Dendritic cell treated with granulocyte-macrophage colony-stimulating factor and Interleukin-4, amounts not matched to agents 40 ng/mL and 50 ng/mL, for 4 days (primary cell): ENCODE measurements at regions not wholly inside any gene's neighbourhood (a gene's known extent, or its start where the extent isn't known, plus 50 kb on each side); places are given as distances from the start of the nearest gene placed in this dataset.
"Not testable (repeated sequence)": the region's sequence is repeated elsewhere in the genome, so short reads cannot be mapped to it uniquely, and the experiment has no call there.

ENCODE experiments used
- H3K27ac Mint-ChIP-seq: one replicate; pipeline ENCODE4 v1.8.0; 2022; ENCODE audit warnings: mild to moderate bottlenecking, mixed read lengths
- H3K27me3 Mint-ChIP-seq: one replicate; pipeline ENCODE4 v1.8.0; 2022; ENCODE audit warnings: mild to moderate bottlenecking, mixed read lengths
- H3K36me3 Mint-ChIP-seq: one replicate; pipeline ENCODE4 v1.8.0; 2022; ENCODE audit warnings: low read depth, mixed read lengths
- H3K4me1 Mint-ChIP-seq: one replicate; pipeline ENCODE4 v1.8.0; 2022; ENCODE audit warnings: low read depth, mixed read lengths
- H3K4me3 Mint-ChIP-seq: one replicate; pipeline ENCODE4 v1.8.0; 2022; ENCODE audit warnings: mild to moderate bottlenecking, moderate library complexity, mixed read lengths
- H3K9me3 Mint-ChIP-seq: one replicate; pipeline ENCODE4 v1.8.0; 2022; ENCODE audit warnings: mixed read lengths
- intact Hi-C: fragments of 100-400 bp; cut with micrococcal nuclease; formaldehyde crosslinking; loops from one replicate; pipeline ENCODE4 v1.15.0; 2022

GRCh38 chr2:147420947-147421675, 423.7 kb upstream of the ACVR2A start:
- H3K27me3 Mint-ChIP-seq: peaks cover 2% of the 10 kb centered on the region
- H3K4me1 Mint-ChIP-seq: peaks cover 19% of the 10 kb centered on the region
- H3K4me3 Mint-ChIP-seq: no peak overlapping the region
- intact Hi-C loops: loop anchor here (10.0 kb wide), 1 partner anchor 214 kb away; no protein-coding TSS in a partner anchor
- no peak overlapping the region for H3K27ac Mint-ChIP-seq
- H3K9me3 Mint-ChIP-seq: no peaks in the 10 kb centered on the region
- no peaks in the 10 kb centered on the region for H3K36me3 Mint-ChIP-seq

GRCh38 chr2:147420517-147420916, 424.3 kb upstream of the ACVR2A start:
- Mint-ChIP-seq H3K36me3 (no peaks in the 10 kb centered on the region), H3K4me1 (peaks cover 15% of the 10 kb centered on the region), H3K4me3 (no peak overlapping the region), H3K27ac (no peak overlapping the region), H3K9me3 (no peaks in the 10 kb centered on the region), H3K27me3 (peaks cover 2% of the 10 kb centered on the region)
- intact Hi-C loops: loop anchor here (10.0 kb wide), 1 partner anchor 214 kb away; no protein-coding TSS in a partner anchor

DNA sequence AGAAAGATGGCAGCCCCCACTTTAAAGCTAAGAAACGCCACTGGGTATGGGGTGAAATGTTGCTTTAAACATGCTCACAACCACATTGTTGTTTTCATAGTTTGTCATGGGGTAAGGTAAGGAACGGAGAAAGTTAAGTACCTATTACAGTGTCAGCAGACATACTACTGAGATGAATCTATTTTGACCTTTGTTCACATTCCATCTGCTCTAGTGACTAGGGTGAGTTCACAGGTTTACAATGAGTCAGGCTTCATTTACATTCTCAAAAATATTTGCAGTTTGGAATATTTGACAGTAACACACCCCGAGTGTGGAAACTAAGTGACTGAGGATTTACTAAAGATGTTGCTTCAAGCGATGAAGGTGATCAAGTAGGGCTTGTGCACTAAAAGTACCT, 428.7 kb upstream of the ACVR2A start:
- intact Hi-C loops: no loop called here
- no peaks in the 10 kb centered on the region for H3K9me3 Mint-ChIP-seq

DNA sequence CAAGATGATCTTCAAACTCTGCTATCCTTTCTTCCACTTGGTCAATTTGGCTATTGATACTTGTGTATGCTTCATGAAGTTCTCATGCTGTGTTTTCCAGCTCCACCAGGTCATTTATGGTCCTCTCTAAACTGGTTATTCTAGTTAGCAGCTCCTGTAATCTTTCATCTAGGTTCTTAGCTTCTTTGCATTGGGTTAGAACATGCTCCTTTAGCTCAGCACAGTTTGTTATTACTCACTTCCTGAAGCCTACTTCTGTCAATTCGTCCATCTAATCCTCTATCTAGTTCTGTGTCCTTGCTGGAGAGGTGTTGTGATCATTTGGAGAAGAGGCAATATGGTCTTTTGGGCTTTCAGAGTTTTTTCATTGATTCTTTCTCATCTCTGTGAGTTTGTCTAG, 430.2 kb upstream of the ACVR2A start:
- H3K9me3 Mint-ChIP-seq, H3K27me3 Mint-ChIP-seq, intact Hi-C loops, H3K4me1 Mint-ChIP-seq, H3K36me3 Mint-ChIP-seq, H3K27ac Mint-ChIP-seq, H3K4me3 Mint-ChIP-seq: not testable (repeated sequence)

More for the DNA sequence above, 428.7 kb upstream of the ACVR2A start:
- H3K36me3 Mint-ChIP-seq: no peaks in the 10 kb centered on the region
- no peak overlapping the region for H3K4me3 Mint-ChIP-seq
- no peaks in the 10 kb centered on the region for H3K4me1 Mint-ChIP-seq
- peaks cover 2% of the 10 kb centered on the region for H3K27me3 Mint-ChIP-seq
- no peak overlapping the region for H3K27ac Mint-ChIP-seq

- no peaks in the 10 kb centered on the region for H3K4me1 Mint-ChIP-seq
- no peaks in the 10 kb centered on the region for H3K27me3 Mint-ChIP-seq
- H3K4me3 Mint-ChIP-seq: no peak overlapping the region
- no peaks in the 10 kb centered on the region for H3K36me3 Mint-ChIP-seq
- intact Hi-C loops: no loop called here
- H3K27ac Mint-ChIP-seq: no peak overlapping the region
- H3K9me3 Mint-ChIP-seq: no peaks in the 10 kb centered on the region
Observed at GRCh38 chr2:147408357-147408756, 436.5 kb upstream of the ACVR2A start.

DNA sequence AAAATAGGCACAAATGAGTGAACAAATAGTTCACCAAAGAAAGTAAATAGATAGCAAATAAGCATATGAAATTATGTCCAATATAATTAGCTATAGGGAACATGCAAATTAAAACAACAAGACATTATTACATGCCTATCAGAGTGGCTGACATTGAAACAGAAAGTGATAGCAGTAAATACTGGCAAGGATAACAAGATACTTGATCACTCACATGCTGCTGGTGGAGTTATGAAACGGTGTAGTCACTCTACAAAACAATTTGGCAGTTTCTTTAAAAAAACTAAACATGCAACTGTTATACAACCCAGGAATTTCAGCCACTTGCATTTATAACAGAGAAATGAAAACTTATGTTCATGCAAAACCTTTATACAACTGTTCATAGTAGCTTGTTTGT, 439.2 kb upstream of the ACVR2A start:
- no peak overlapping the region for H3K27ac Mint-ChIP-seq
- no peaks in the 10 kb centered on the region for H3K9me3 Mint-ChIP-seq

GRCh38 chr2:147398996-147399395, 445.8 kb upstream of the ACVR2A start:
- Mint-ChIP-seq H3K36me3 (no peaks in the 10 kb centered on the region), H3K4me3 (no peak overlapping the region)
- intact Hi-C loops: no loop called here

More for the DNA sequence above, 439.2 kb upstream of the ACVR2A start:
- Mint-ChIP-seq H3K4me1 (no peaks in the 10 kb centered on the region), H3K36me3 (no peaks in the 10 kb centered on the region), H3K27me3 (no peaks in the 10 kb centered on the region), H3K4me3 (no peak overlapping the region)
- intact Hi-C loops: no loop called here

GRCh38 chr2:147398301-147398700, 446.5 kb upstream of the ACVR2A start:
- Mint-ChIP-seq H3K27ac (no peak overlapping the region), H3K9me3 (peaks cover 14% of the 10 kb centered on the region), H3K4me1 (no peaks in the 10 kb centered on the region), H3K27me3 (no peaks in the 10 kb centered on the region), H3K4me3 (no peak overlapping the region), H3K36me3 (no peaks in the 10 kb centered on the region)
- intact Hi-C loops: no loop called here

More at GRCh38 chr2:147398996-147399395, 445.8 kb upstream of the ACVR2A start:
- Mint-ChIP-seq H3K27ac (no peak overlapping the region), H3K27me3 (no peaks in the 10 kb centered on the region), H3K4me1 (no peaks in the 10 kb centered on the region), H3K9me3 (peaks cover 14% of the 10 kb centered on the region)

DNA sequence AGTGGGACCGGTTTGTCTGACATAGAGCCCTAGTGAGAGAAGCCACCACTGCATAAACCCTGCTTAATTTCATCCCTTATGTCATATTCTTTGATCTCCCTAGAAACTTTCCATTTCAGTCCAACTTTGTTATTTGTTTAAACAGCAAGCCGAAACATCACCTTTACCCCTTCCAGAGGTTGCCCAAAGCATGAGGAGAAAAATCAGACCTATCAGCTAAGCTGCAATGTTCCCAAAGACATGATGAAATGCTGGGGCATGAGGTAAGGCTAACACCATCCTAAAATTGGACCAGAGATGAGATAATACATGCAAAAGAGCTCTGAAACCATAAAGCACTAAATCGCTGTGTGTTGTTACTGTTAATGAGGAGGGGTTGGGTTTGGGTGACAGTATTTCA, 447.9 kb upstream of the ACVR2A start:
- Mint-ChIP-seq H3K36me3 (no peaks in the 10 kb centered on the region), H3K9me3 (peaks cover 14% of the 10 kb centered on the region), H3K4me1 (no peaks in the 10 kb centered on the region), H3K27ac (no peak overlapping the region), H3K4me3 (no peak overlapping the region), H3K27me3 (no peaks in the 10 kb centered on the region)
- intact Hi-C loops: no loop called here

GRCh38 chr2:147394179-147394790, 450.5 kb upstream of the ACVR2A start:
- no peak overlapping the region for H3K4me3 Mint-ChIP-seq
- H3K27ac Mint-ChIP-seq: no peak overlapping the region
- H3K9me3 Mint-ChIP-seq: peaks cover 14% of the 10 kb centered on the region
- intact Hi-C loops: no loop called here
- H3K4me1 Mint-ChIP-seq: no peaks in the 10 kb centered on the region
- H3K27me3 Mint-ChIP-seq: peaks cover 1% of the 10 kb centered on the region
- H3K36me3 Mint-ChIP-seq: no peaks in the 10 kb centered on the region

DNA sequence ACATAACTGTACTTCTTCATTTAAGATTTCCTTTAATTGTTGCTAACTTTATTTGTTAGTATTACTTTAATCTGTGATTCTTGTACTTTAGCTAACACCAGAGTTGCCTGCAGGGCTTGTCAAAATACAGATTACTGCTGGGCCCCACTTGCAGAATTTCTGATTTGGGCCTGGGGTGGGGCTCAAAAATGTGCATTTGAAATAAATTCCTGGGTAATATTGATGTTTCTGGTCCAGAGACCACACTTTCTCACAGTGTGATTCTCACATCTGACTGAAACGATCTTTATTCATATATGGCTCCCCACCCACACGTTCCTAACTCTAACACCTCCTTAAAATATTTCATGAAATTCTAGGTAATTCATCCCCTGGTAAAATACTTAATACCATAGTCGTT, 452.6 kb upstream of the ACVR2A start:
- intact Hi-C loops: no loop called here
- H3K36me3 Mint-ChIP-seq: no peaks in the 10 kb centered on the region
- no peaks in the 10 kb centered on the region for H3K4me1 Mint-ChIP-seq
- H3K4me3 Mint-ChIP-seq: no peak overlapping the region
- H3K9me3 Mint-ChIP-seq: peaks cover 12% of the 10 kb centered on the region
- peaks cover 2% of the 10 kb centered on the region for H3K27me3 Mint-ChIP-seq
- H3K27ac Mint-ChIP-seq: no peak overlapping the region

DNA sequence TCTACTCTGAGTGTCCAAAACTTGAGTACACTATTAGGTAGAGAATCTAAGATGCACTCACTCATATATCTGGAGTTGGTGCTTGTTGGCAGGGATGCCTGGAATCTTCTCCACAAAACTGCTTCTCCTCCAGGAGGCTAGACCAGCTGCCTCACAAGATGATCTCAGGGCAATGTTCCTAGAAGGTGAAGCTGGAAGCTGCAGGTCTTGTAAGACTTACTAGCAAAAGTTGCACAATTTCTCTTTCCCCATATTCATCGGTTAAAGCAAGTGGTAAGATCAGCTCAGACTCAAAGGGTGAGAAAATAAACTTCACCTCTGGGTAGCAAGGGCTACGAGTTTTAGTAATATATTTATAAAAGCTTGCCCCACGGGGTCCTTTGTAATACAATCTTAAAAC, 454.4 kb upstream of the ACVR2A start:
- Mint-ChIP-seq H3K4me3 (no peak overlapping the region), H3K27me3 (peaks cover 2% of the 10 kb centered on the region), H3K27ac (no peak overlapping the region), H3K9me3 (no peaks in the 10 kb centered on the region), H3K4me1 (no peaks in the 10 kb centered on the region), H3K36me3 (no peaks in the 10 kb centered on the region)
- intact Hi-C loops: no loop called here

GRCh38 chr2:147389218-147389617, 455.6 kb upstream of the ACVR2A start:
- H3K4me3 Mint-ChIP-seq: no peak overlapping the region
- H3K27ac Mint-ChIP-seq: no peak overlapping the region
- H3K27me3 Mint-ChIP-seq: peaks cover 2% of the 10 kb centered on the region
- H3K36me3 Mint-ChIP-seq: no peaks in the 10 kb centered on the region
- no peaks in the 10 kb centered on the region for H3K4me1 Mint-ChIP-seq
- intact Hi-C loops: no loop called here
- H3K9me3 Mint-ChIP-seq: no peaks in the 10 kb centered on the region

DNA sequence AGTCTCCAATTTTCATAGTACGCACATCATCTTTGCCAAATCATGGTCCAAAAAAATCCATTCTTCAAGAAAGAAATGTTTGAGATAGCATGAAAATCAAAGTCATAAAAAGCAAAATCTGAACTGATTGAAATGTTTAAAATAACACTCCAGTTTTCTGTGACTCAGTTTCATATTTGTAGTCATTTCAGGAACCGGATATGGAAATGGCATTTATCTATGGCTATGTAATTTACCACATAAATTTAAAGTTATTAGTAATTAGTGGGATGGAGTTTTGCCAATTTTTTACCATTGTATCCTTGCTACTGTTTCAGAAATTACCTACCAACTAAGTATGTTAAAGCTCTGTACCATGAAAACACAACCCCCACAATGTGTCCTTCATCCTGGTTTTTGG, 456.6 kb upstream of the ACVR2A start:
- no peaks in the 10 kb centered on the region for H3K9me3 Mint-ChIP-seq
- H3K4me1 Mint-ChIP-seq: no peaks in the 10 kb centered on the region
- H3K27me3 Mint-ChIP-seq: peaks cover 2% of the 10 kb centered on the region
- no peaks in the 10 kb centered on the region for H3K36me3 Mint-ChIP-seq
- intact Hi-C loops: no loop called here
- H3K27ac Mint-ChIP-seq: no peak overlapping the region
- H3K4me3 Mint-ChIP-seq: no peak overlapping the region

DNA sequence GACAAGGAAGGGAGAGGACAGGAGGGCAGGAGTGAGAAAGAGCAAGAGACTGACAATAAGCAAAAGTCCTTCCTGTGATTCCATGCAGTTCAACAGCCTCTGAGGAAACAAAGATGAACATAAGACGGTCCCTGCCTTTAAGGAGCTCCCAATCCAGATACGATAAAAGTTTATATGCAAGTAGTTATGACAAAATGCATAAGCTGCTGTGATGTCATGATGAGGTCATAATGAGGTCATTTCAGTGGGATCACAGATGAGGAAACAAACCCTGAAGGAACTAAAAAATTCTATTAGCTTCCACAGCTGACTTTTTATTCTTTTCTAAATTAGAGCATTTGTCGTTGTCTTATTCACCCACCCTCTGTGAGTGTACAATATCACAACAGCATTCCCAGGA, 458.5 kb upstream of the ACVR2A start:
- Mint-ChIP-seq H3K4me3 (no peak overlapping the region), H3K36me3 (no peaks in the 10 kb centered on the region), H3K27ac (no peak overlapping the region), H3K27me3 (peaks cover 2% of the 10 kb centered on the region), H3K9me3 (no peaks in the 10 kb centered on the region), H3K4me1 (no peaks in the 10 kb centered on the region)
- intact Hi-C loops: no loop called here
